Germinal center (tissue), 1 donor: ENCODE measurements at regions not wholly inside any gene's neighbourhood (a gene's known extent, or its start where the extent isn't known, plus 50 kb on each side); places are given as distances from the start of the nearest gene placed in this dataset.
"Not testable (repeated sequence)": the region's sequence is repeated elsewhere in the genome, so short reads cannot be mapped to it uniquely, and the experiment has no call there.

Experiments
- DNase-seq: peaks from one replicate; pipeline ENCODE4 v3.0.0; 2012; ENCODE audit warnings: mixed read lengths, low spot score

- no peak for DNase-seq
Measured at GRCh38 chr10:8173243-8173865, 118.9 kb downstream of the GATA3 start.

GRCh38 chr10:8173866-8174243, 119.4 kb downstream of the GATA3 start:
- DNase-seq, result no peak

- no peak for DNase-seq
Measured at GRCh38 chr10:8174762-8175161, 120.3 kb downstream of the GATA3 start.

GRCh38 chr10:8177526-8177925, 123.0 kb downstream of the GATA3 start:
- not testable (repeated sequence) for DNase-seq

GRCh38 chr10:8179773-8180172, 125.3 kb downstream of the GATA3 start:
- not testable (repeated sequence) for DNase-seq

GRCh38 chr10:8180360-8181109, 126.0 kb downstream of the GATA3 start:
- no peak for DNase-seq

GRCh38 chr10:8181496-8182157, 127.1 kb downstream of the GATA3 start:
- no peak for DNase-seq

GRCh38 chr10:8182806-8183205, 128.3 kb downstream of the GATA3 start:
- DNase-seq, result no peak

- DNase-seq, result no peak
Measured at GRCh38 chr10:8183241-8183704, 128.8 kb downstream of the GATA3 start.

GRCh38 chr10:8187171-8187666, 132.7 kb downstream of the GATA3 start:
- DNase-seq, result no peak

GRCh38 chr10:8189458-8189857, 135.0 kb downstream of the GATA3 start:
- DNase-seq, result no peak

- no peak for DNase-seq
Measured at GRCh38 chr10:8192301-8192700, 137.8 kb downstream of the GATA3 start.

- no peak for DNase-seq
Measured at GRCh38 chr10:8193546-8193945, 139.1 kb downstream of the GATA3 start.

GRCh38 chr10:8194050-8194449, 139.6 kb downstream of the GATA3 start:
- no peak for DNase-seq

GRCh38 chr10:8206882-8207281, 152.4 kb downstream of the GATA3 start:
- DNase-seq, result no peak

- DNase-seq, result no peak
Measured at GRCh38 chr10:8211631-8212030, 157.1 kb downstream of the GATA3 start.

GRCh38 chr10:8213735-8214134, 159.2 kb downstream of the GATA3 start:
- DNase-seq, result no peak

- no peak for DNase-seq
Measured at GRCh38 chr10:8214587-8214986, 160.1 kb downstream of the GATA3 start.

- DNase-seq, result no peak
Measured at GRCh38 chr10:8216893-8217292, 162.4 kb downstream of the GATA3 start.

- DNase-seq, result no peak
Measured at GRCh38 chr10:8221451-8221850, 167.0 kb downstream of the GATA3 start.

- DNase-seq, result no peak
Measured at GRCh38 chr10:8224591-8224990, 170.1 kb downstream of the GATA3 start.

GRCh38 chr10:8225187-8225586, 170.7 kb downstream of the GATA3 start:
- DNase-seq, result no peak

- DNase-seq, result no peak
Measured at GRCh38 chr10:8227246-8227645, 172.8 kb downstream of the GATA3 start.
